ENCODE measurements at regions not wholly inside any gene's neighbourhood (a gene's known extent, or its start where the extent isn't known, plus 50 kb on each side); places are given as distances from the start of the nearest gene placed in this dataset.

GRCh38 chr4:14842964-14843630 lies 159.2 kb upstream of the CPEB2 start:
- in situ Hi-C loops (cut with MboI; ENCODE audit: low sequenced_read_pairs, unreplicated experiment): no loop called here

GRCh38 chr4:14844061-14844460 lies 158.2 kb upstream of the CPEB2 start:
- DNase-seq (ENCODE audit: low spot score): no peak
- in situ Hi-C loops (cut with MboI; ENCODE audit: low sequenced_read_pairs, unreplicated experiment): no loop called here
- no peak for TF ChIP-seq CTCF (IDR thresholded peaks at IDR 0.05; ENCODE audit: borderline replicate concordance, control extremely low read depth, extremely low read depth, insufficient read depth, missing control alignments)

More at GRCh38 chr4:14842964-14843630, 159.2 kb upstream of the CPEB2 start:
- no peak for TF ChIP-seq CTCF (IDR thresholded peaks at IDR 0.05; ENCODE audit: borderline replicate concordance, control extremely low read depth, extremely low read depth, insufficient read depth, missing control alignments)
- no peak for DNase-seq (ENCODE audit: low spot score)

GRCh38 chr4:14848229-14848628 lies 154.1 kb upstream of the CPEB2 start:
- DNase-seq (ENCODE audit: low spot score): no peak
- no peak for TF ChIP-seq CTCF (IDR thresholded peaks at IDR 0.05; ENCODE audit: borderline replicate concordance, control extremely low read depth, extremely low read depth, insufficient read depth, missing control alignments)
- in situ Hi-C loops (cut with MboI; ENCODE audit: low sequenced_read_pairs, unreplicated experiment): no loop called here

- TF ChIP-seq CTCF (IDR thresholded peaks at IDR 0.05; ENCODE audit: borderline replicate concordance, control extremely low read depth, extremely low read depth, insufficient read depth, missing control alignments): no peak
- no peak for DNase-seq (ENCODE audit: low spot score)
- in situ Hi-C loops (cut with MboI; ENCODE audit: low sequenced_read_pairs, unreplicated experiment): no loop called here
Observed at GRCh38 chr4:14850455-14851097, 151.7 kb upstream of the CPEB2 start.

GRCh38 chr4:14853176-14853943 lies 148.9 kb upstream of the CPEB2 start:
- TF ChIP-seq CTCF (IDR thresholded peaks at IDR 0.05; ENCODE audit: borderline replicate concordance, control extremely low read depth, extremely low read depth, insufficient read depth, missing control alignments): no peak
- no peak for DNase-seq (ENCODE audit: low spot score)
- in situ Hi-C loops (cut with MboI; ENCODE audit: low sequenced_read_pairs, unreplicated experiment): no loop called here

- in situ Hi-C loops (cut with MboI; ENCODE audit: low sequenced_read_pairs, unreplicated experiment): no loop called here
- TF ChIP-seq CTCF (IDR thresholded peaks at IDR 0.05; ENCODE audit: borderline replicate concordance, control extremely low read depth, extremely low read depth, insufficient read depth, missing control alignments): no peak
- no peak for DNase-seq (ENCODE audit: low spot score)
Observed at GRCh38 chr4:14855719-14856061, 146.6 kb upstream of the CPEB2 start.
